ENCODE measurements at regions not wholly inside any gene's neighbourhood (a gene's known extent, or its start where the extent isn't known, plus 50 kb on each side); places are given as distances from the start of the nearest gene placed in this dataset.

DNA sequence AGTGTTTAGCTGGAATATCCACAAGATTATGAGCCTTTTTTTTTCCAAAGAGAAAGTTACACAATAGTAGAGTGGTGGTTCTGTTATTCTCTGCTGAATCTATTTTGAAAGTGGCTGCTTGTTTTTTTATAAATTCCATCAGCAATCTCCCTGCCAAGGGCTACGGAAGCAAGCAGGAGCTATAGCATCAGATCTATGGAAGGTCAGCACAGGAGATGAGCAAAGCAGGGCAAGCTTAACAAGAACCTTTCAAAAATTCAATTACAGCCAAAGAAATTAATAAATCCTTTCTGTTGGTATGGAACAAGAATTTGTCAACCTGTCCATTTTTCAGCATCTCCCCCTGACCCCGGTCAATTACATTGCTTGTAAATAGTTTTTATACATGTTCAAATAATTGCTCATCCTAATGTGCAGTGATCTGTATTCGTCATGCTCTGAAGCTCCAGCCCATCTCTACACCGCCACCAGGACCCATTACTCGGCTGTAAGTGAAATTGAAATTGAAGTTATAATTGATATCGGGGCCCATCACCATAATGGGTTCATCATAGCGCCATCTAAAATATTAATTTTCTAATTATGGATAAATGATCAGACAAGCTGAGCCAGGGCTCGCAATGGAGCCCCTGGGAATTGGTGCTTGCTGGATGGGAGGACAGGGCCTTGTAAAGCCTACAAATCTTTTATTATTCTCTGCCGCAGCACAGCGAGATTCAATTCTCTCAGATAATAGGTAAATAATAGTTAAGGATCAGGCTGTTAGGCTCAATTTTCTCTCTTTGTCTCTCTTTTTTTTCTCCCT is 215.1 kb downstream of the ATG4C start:
- Histone ChIP-seq H2BK15ac (ENCODE audit: low read length) (no peak overlapping the region), H3K9ac (ENCODE audit: low read depth, low read length, poor library complexity) (no peak overlapping the region), H3K9me3 (replicated peaks in 1 of 2; ENCODE audit: control insufficient read depth in 2 of 2, insufficient read depth in 1 of 2, low read depth in 1 of 2, low read length in 2 of 2) (no peaks in the 10 kb centered on the region), H4K91ac (ENCODE audit: low read depth, low read length, poor library complexity) (no peak overlapping the region), H2AFZ (ENCODE audit: low read length) (no peak overlapping the region), H3K18ac (ENCODE audit: low read length) (no peak overlapping the region), H2BK5ac (ENCODE audit: low read length) (no peak overlapping the region), H3K36me3 (replicated peaks in 1 of 2; ENCODE audit: control insufficient read depth in 2 of 2, insufficient read depth in 2 of 2, low read length in 2 of 2) (no peaks in the 10 kb centered on the region), H4K8ac (ENCODE audit: low read depth, low read length) (no peak overlapping the region), H2BK120ac (ENCODE audit: low read depth, low read length) (no peak overlapping the region), H3K79me1 (ENCODE audit: low read depth, low read length) (no peaks in the 10 kb centered on the region), H3K27me3 (ENCODE audit: control insufficient read depth in 3 of 3, insufficient read depth in 3 of 3, low read depth in 1 of 3, low read length in 3 of 3) (peaks cover 0 to 59% (median 0%) of the 10 kb centered on the region in 3 experiments), H3K14ac (ENCODE audit: low read length) (no peak overlapping the region), H2BK12ac (ENCODE audit: low read length) (no peak overlapping the region), H3K23ac (ENCODE audit: low read depth, low read length, poor library complexity) (no peak overlapping the region), H3K4me1 (ENCODE audit: control insufficient read depth in 2 of 2, insufficient read depth in 1 of 2, low read depth in 1 of 2, low read length in 2 of 2) (peaks cover 0 to 4% of the 10 kb centered on the region in 2 donors), H3K4me3 (ENCODE audit: low read length in 2 of 2) (no peak overlapping the region), H2AK5ac (ENCODE audit: low read depth, low read length) (no peak overlapping the region), H3K27ac (replicated peaks; ENCODE audit: low read length) (no peak overlapping the region), H3K4me2 (ENCODE audit: insufficient read depth, low read length, poor library complexity, severe bottlenecking) (no peak overlapping the region), H3K4ac (ENCODE audit: low read length) (no peak overlapping the region)
- no CpG with 5 or more reads among the region's 10 CpGs for WGBS, 2 donors (ENCODE audit: extremely low coverage in 2 of 2, insufficient read length in 2 of 2, insufficient replicate concordance in 1 of 2)
- DNase-seq (ENCODE audit: low spot score), result no peak

DNA sequence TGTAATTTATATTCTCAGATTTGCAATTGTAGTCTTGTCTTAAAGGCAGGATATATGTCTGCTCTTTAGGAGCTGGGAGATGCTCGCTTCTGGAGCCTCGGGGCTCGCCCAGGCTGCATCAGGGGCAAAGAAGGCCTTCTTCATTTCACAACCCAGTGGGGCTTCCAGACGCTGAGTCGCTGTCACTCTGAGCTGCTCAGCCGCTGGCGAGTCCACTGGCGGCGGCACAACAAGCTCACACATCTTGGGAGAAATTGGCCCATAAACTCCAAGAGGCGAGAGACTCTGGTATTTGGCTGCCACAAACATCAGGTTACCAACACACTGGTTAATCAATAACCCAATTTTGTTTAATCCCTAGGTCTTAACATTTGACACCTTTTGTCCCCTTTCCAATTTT is 216.6 kb downstream of the ATG4C start:
- Histone ChIP-seq H3K9ac (ENCODE audit: low read depth, low read length, poor library complexity) (no peak overlapping the region), H4K91ac (ENCODE audit: low read depth, low read length, poor library complexity) (no peak overlapping the region), H2BK12ac (ENCODE audit: low read length) (no peak overlapping the region), H3K4ac (ENCODE audit: low read length) (no peak overlapping the region), H2AK5ac (ENCODE audit: low read depth, low read length) (no peak overlapping the region), H3K27me3 (ENCODE audit: control insufficient read depth in 3 of 3, insufficient read depth in 3 of 3, low read depth in 1 of 3, low read length in 3 of 3) (peaks cover 0 to 59% (median 0%) of the 10 kb centered on the region in 3 experiments), H3K4me1 (ENCODE audit: control insufficient read depth in 2 of 2, insufficient read depth in 1 of 2, low read depth in 1 of 2, low read length in 2 of 2) (peaks cover 0 to 4% of the 10 kb centered on the region in 2 donors), H3K9me3 (replicated peaks in 1 of 2; ENCODE audit: control insufficient read depth in 2 of 2, insufficient read depth in 1 of 2, low read depth in 1 of 2, low read length in 2 of 2) (no peaks in the 10 kb centered on the region), H2BK15ac (ENCODE audit: low read length) (no peak overlapping the region), H3K27ac (replicated peaks; ENCODE audit: low read length) (no peak overlapping the region), H3K23ac (ENCODE audit: low read depth, low read length, poor library complexity) (no peak overlapping the region), H3K79me1 (ENCODE audit: low read depth, low read length) (no peaks in the 10 kb centered on the region), H2BK120ac (ENCODE audit: low read depth, low read length) (no peak overlapping the region), H3K36me3 (replicated peaks in 1 of 2; ENCODE audit: control insufficient read depth in 2 of 2, insufficient read depth in 2 of 2, low read length in 2 of 2) (no peaks in the 10 kb centered on the region), H2BK5ac (ENCODE audit: low read length) (no peak overlapping the region), H3K4me3 (ENCODE audit: low read length in 2 of 2) (no peak overlapping the region), H3K4me2 (ENCODE audit: insufficient read depth, low read length, poor library complexity, severe bottlenecking) (no peak overlapping the region), H3K14ac (ENCODE audit: low read length) (no peak overlapping the region), H4K8ac (ENCODE audit: low read depth, low read length) (no peak overlapping the region), H2AFZ (ENCODE audit: low read length) (no peak overlapping the region), H3K18ac (ENCODE audit: low read length) (no peak overlapping the region)
- no peak for DNase-seq (ENCODE audit: low spot score)
- WGBS, 2 donors (ENCODE audit: extremely low coverage in 2 of 2, insufficient read length in 2 of 2, insufficient replicate concordance in 1 of 2), result no CpG with 5 or more reads among the region's 10 CpGs

DNA sequence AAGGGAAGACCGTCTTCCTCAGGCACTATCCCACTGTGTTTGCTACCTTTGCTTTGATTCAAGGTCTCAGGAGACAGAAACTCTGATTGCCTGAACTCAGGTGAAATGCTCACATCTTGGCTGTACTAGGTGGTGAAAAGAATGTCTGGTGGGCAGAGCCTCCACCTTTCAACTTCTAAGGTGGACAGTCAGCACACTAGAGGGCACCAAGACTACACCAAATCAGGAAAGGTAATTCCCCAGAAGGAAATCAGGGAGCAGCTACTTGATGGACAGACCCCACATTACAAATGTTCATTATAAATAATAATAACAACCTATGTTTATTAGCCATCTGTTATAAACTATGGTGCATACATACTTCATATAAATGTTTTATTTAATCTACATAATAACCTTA is 220.9 kb downstream of the ATG4C start:
- H3K4ac ChIP-seq (ENCODE audit: low read length), result no peak overlapping the region
- H3K9me3 ChIP-seq (replicated peaks in 1 of 2; ENCODE audit: control insufficient read depth in 2 of 2, insufficient read depth in 1 of 2, low read depth in 1 of 2, low read length in 2 of 2), result no peaks in the 10 kb centered on the region
- no peak overlapping the region for H4K8ac ChIP-seq (ENCODE audit: low read depth, low read length)
- peaks cover 0 to 32% (median 0%) of the 10 kb centered on the region in 3 experiments for H3K27me3 ChIP-seq (ENCODE audit: control insufficient read depth in 3 of 3, insufficient read depth in 3 of 3, low read depth in 1 of 3, low read length in 3 of 3)
- no peak overlapping the region for H2AK5ac ChIP-seq (ENCODE audit: low read depth, low read length)
- no peak overlapping the region for H2BK15ac ChIP-seq (ENCODE audit: low read length)
- no peak overlapping the region for H3K14ac ChIP-seq (ENCODE audit: low read length)
- H3K4me1 ChIP-seq (ENCODE audit: control insufficient read depth in 2 of 2, insufficient read depth in 1 of 2, low read depth in 1 of 2, low read length in 2 of 2), result peaks cover 0 to 9% of the 10 kb centered on the region in 2 donors
- no peaks in the 10 kb centered on the region for H3K79me1 ChIP-seq (ENCODE audit: low read depth, low read length)
- H3K9ac ChIP-seq (ENCODE audit: low read depth, low read length, poor library complexity), result no peak overlapping the region
- no peak overlapping the region for H2BK120ac ChIP-seq (ENCODE audit: low read depth, low read length)
- H3K4me3 ChIP-seq (ENCODE audit: low read length in 2 of 2), result no peak overlapping the region
- no peak overlapping the region for H4K91ac ChIP-seq (ENCODE audit: low read depth, low read length, poor library complexity)
- no peak overlapping the region for H2AFZ ChIP-seq (ENCODE audit: low read length)
- no peak overlapping the region for H3K18ac ChIP-seq (ENCODE audit: low read length)
- no peaks in the 10 kb centered on the region for H3K36me3 ChIP-seq (replicated peaks in 1 of 2; ENCODE audit: control insufficient read depth in 2 of 2, insufficient read depth in 2 of 2, low read length in 2 of 2)
- no peak for DNase-seq (ENCODE audit: low spot score)
- no CpG with 5 or more reads among the region's 1 CpG for WGBS, 2 donors (ENCODE audit: extremely low coverage in 2 of 2, insufficient read length in 2 of 2, insufficient replicate concordance in 1 of 2)
- H3K23ac ChIP-seq (ENCODE audit: low read depth, low read length, poor library complexity), result no peak overlapping the region
- H2BK12ac ChIP-seq (ENCODE audit: low read length), result no peak overlapping the region
- no peak overlapping the region for H3K4me2 ChIP-seq (ENCODE audit: insufficient read depth, low read length, poor library complexity, severe bottlenecking)
- H3K27ac ChIP-seq (replicated peaks; ENCODE audit: low read length), result no peak overlapping the region
- no peak overlapping the region for H2BK5ac ChIP-seq (ENCODE audit: low read length)

DNA sequence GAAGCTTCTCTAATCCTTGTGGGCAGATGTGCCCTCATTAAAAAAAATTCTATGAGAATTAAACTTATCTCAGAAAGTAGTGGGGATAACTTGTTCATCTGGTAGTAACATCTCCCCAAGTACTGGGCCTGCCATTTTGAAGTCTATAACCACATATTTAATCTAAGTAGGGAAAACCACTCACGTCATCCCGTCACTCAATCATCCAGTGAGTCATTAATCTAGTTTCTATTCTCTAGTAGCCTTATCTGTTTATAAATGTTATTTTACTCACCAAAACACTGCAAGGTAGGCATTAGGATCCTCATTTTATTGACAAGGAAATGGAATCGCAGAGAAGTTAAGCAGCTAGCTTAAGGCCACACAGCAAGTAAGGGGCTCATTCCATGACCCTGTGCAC is 221.9 kb downstream of the ATG4C start:
- Histone ChIP-seq H3K9ac (ENCODE audit: low read depth, low read length, poor library complexity) (no peak overlapping the region), H3K9me3 (replicated peaks in 1 of 2; ENCODE audit: control insufficient read depth in 2 of 2, insufficient read depth in 1 of 2, low read depth in 1 of 2, low read length in 2 of 2) (no peaks in the 10 kb centered on the region), H3K18ac (ENCODE audit: low read length) (no peak overlapping the region), H2BK15ac (ENCODE audit: low read length) (no peak overlapping the region), H4K91ac (ENCODE audit: low read depth, low read length, poor library complexity) (no peak overlapping the region), H2BK120ac (ENCODE audit: low read depth, low read length) (no peak overlapping the region), H3K27me3 (ENCODE audit: control insufficient read depth in 3 of 3, insufficient read depth in 3 of 3, low read depth in 1 of 3, low read length in 3 of 3) (peaks cover 0 to 27% (median 0%) of the 10 kb centered on the region in 3 experiments), H3K4me2 (ENCODE audit: insufficient read depth, low read length, poor library complexity, severe bottlenecking) (no peak overlapping the region), H2AFZ (ENCODE audit: low read length) (no peak overlapping the region), H2BK12ac (ENCODE audit: low read length) (no peak overlapping the region), H2AK5ac (ENCODE audit: low read depth, low read length) (no peak overlapping the region), H3K4me1 (ENCODE audit: control insufficient read depth in 2 of 2, insufficient read depth in 1 of 2, low read depth in 1 of 2, low read length in 2 of 2) (peaks cover 0 to 8% of the 10 kb centered on the region in 2 donors), H4K8ac (ENCODE audit: low read depth, low read length) (no peak overlapping the region), H2BK5ac (ENCODE audit: low read length) (no peak overlapping the region), H3K4me3 (ENCODE audit: low read length in 2 of 2) (no peak overlapping the region), H3K14ac (ENCODE audit: low read length) (no peak overlapping the region), H3K79me1 (ENCODE audit: low read depth, low read length) (no peaks in the 10 kb centered on the region), H3K27ac (replicated peaks; ENCODE audit: low read length) (no peak overlapping the region), H3K36me3 (replicated peaks in 1 of 2; ENCODE audit: control insufficient read depth in 2 of 2, insufficient read depth in 2 of 2, low read length in 2 of 2) (no peaks in the 10 kb centered on the region), H3K4ac (ENCODE audit: low read length) (no peak overlapping the region), H3K23ac (ENCODE audit: low read depth, low read length, poor library complexity) (no peak overlapping the region)
- WGBS, 2 donors (ENCODE audit: extremely low coverage in 2 of 2, insufficient read length in 2 of 2, insufficient replicate concordance in 1 of 2), result no CpG with 5 or more reads among the region's 3 CpGs
- DNase-seq (ENCODE audit: low spot score), result no peak

Measured in neuronal stem cell (in vitro differentiated cells).